ENCODE measurements at regions not wholly inside any gene's neighbourhood (a gene's known extent, or its start where the extent isn't known, plus 50 kb on each side); places are given as distances from the start of the nearest gene placed in this dataset.
"Not testable (repeated sequence)": the region's sequence is repeated elsewhere in the genome, so short reads cannot be mapped to it uniquely, and the experiment has no call there.

- no peak overlapping the region for H3K4me3 ChIP-seq
- H3K27ac ChIP-seq, result no peak overlapping the region
Measured at GRCh38 chr13:67946131-67946530, 716.0 kb upstream of the PCDH9 start.

GRCh38 chr13:67943116-67943515, 713.0 kb upstream of the PCDH9 start:
- Histone ChIP-seq H3K4me3 (no peak overlapping the region), H3K27ac (no peak overlapping the region)

- Histone ChIP-seq H3K4me3 (no peak overlapping the region), H3K27ac (no peak overlapping the region)
Measured at GRCh38 chr13:67935626-67936025, 705.5 kb upstream of the PCDH9 start.

- H3K27ac ChIP-seq, result no peak overlapping the region
Measured at GRCh38 chr13:67934617-67935330, 704.6 kb upstream of the PCDH9 start.

GRCh38 chr13:67932991-67933390, 702.9 kb upstream of the PCDH9 start:
- Histone ChIP-seq H3K4me3 (no peak overlapping the region), H3K27ac (no peak overlapping the region)

More at GRCh38 chr13:67934617-67935330, 704.6 kb upstream of the PCDH9 start:
- no peak overlapping the region for H3K4me3 ChIP-seq

- H3K27ac ChIP-seq, result no peak overlapping the region
- no peak overlapping the region for H3K4me3 ChIP-seq
Measured at GRCh38 chr13:67917291-67917987, 687.3 kb upstream of the PCDH9 start.

GRCh38 chr13:67916650-67917049, 686.5 kb upstream of the PCDH9 start:
- Histone ChIP-seq H3K27ac (no peak overlapping the region), H3K4me3 (no peak overlapping the region)

GRCh38 chr13:67914535-67914934, 684.4 kb upstream of the PCDH9 start:
- no peak overlapping the region for H3K27ac ChIP-seq
- H3K4me3 ChIP-seq, result no peak overlapping the region

GRCh38 chr13:67902960-67903359, 672.8 kb upstream of the PCDH9 start:
- not testable (repeated sequence) for H3K4me3 ChIP-seq, H3K27ac ChIP-seq

GRCh38 chr13:67880916-67881315, 650.8 kb upstream of the PCDH9 start:
- H3K27ac ChIP-seq, result no peak overlapping the region

GRCh38 chr13:67878376-67878775, 648.2 kb upstream of the PCDH9 start:
- H3K27ac ChIP-seq, result no peak overlapping the region
- H3K4me3 ChIP-seq, result no peak overlapping the region

More at GRCh38 chr13:67880916-67881315, 650.8 kb upstream of the PCDH9 start:
- H3K4me3 ChIP-seq, result no peak overlapping the region

- Histone ChIP-seq H3K27ac (no peak overlapping the region), H3K4me3 (no peak overlapping the region)
Measured at GRCh38 chr13:67877031-67877430, 646.9 kb upstream of the PCDH9 start.

GRCh38 chr13:67867206-67867605, 637.1 kb upstream of the PCDH9 start:
- H3K27ac ChIP-seq, result no peak overlapping the region
- no peak overlapping the region for H3K4me3 ChIP-seq

- no peak overlapping the region for H3K4me3 ChIP-seq
- H3K27ac ChIP-seq, result no peak overlapping the region
Measured at GRCh38 chr13:67860315-67860714, 630.2 kb upstream of the PCDH9 start.

- no peak overlapping the region for H3K27ac ChIP-seq
Measured at GRCh38 chr13:67859904-67860303, 629.8 kb upstream of the PCDH9 start.

GRCh38 chr13:67857581-67858310, 627.6 kb upstream of the PCDH9 start:
- H3K4me3 ChIP-seq, result no peak overlapping the region
- no peak overlapping the region for H3K27ac ChIP-seq

More at GRCh38 chr13:67859904-67860303, 629.8 kb upstream of the PCDH9 start:
- H3K4me3 ChIP-seq, result no peak overlapping the region

- Histone ChIP-seq H3K4me3 (no peak overlapping the region), H3K27ac (no peak overlapping the region)
Measured at GRCh38 chr13:67856955-67857354, 626.8 kb upstream of the PCDH9 start.

GRCh38 chr13:67855741-67856238, 625.7 kb upstream of the PCDH9 start:
- H3K4me3 ChIP-seq, result no peak overlapping the region
- no peak overlapping the region for H3K27ac ChIP-seq

GRCh38 chr13:67854990-67855389, 624.9 kb upstream of the PCDH9 start:
- no peak overlapping the region for H3K27ac ChIP-seq

GRCh38 chr13:67844574-67844973, 614.4 kb upstream of the PCDH9 start:
- Histone ChIP-seq H3K4me3 (no peak overlapping the region), H3K27ac (no peak overlapping the region)

More at GRCh38 chr13:67854990-67855389, 624.9 kb upstream of the PCDH9 start:
- no peak overlapping the region for H3K4me3 ChIP-seq

Measured in skin epidermis (tissue), 12 donors.